NB4 (cell line): ENCODE measurements at regions not wholly inside any gene's neighbourhood (a gene's known extent, or its start where the extent isn't known, plus 50 kb on each side); places are given as distances from the start of the nearest gene placed in this dataset.

Experiments
- CTCF ChIP-seq: IDR thresholded peaks from one replicate; pipeline ENCODE4 v1.5.1; 2012; ENCODE audit warnings: low read depth, low read length
- MAX ChIP-seq: IDR thresholded peaks from 2 replicates; pipeline ENCODE4 v1.6.1; 2011; ENCODE audit warnings: low read depth, low read length
- MYC ChIP-seq: IDR thresholded peaks from 2 replicates; pipeline ENCODE4 v1.6.1; 2011; ENCODE audit warnings: low read depth, low read length
- POLR2A ChIP-seq: IDR thresholded peaks from 2 replicates; pipeline ENCODE4 v1.6.1; 2011; ENCODE audit warnings: mild to moderate bottlenecking; ENCODE audit not compliant: insufficient read length; ENCODE audit errors: extremely low read depth

- TF ChIP-seq CTCF (no peak), POLR2A (no peak), MYC (no peak), MAX (no peak)
Observed at GRCh38 chr15:69599271-69599670, 146.7 kb downstream of the RPLP1 start.
